Activated CD8-positive, alpha-beta memory T cell treated with anti-CD3 and anti-CD28 coated beads for 36 hours (primary cell): ENCODE measurements at regions not wholly inside any gene's neighbourhood (a gene's known extent, or its start where the extent isn't known, plus 50 kb on each side); places are given as distances from the start of the nearest gene placed in this dataset.

Experiments used
- CTCF ChIA-PET: fragments of 350-600 bp; sonication (Branson Sonifier 250); formaldehyde crosslinking; loops from one replicate; lab custom pipeline; 2021; ENCODE audit warnings: antibody characterized with exemption; lab: Charles Lee
- POLR2A ChIA-PET: fragments of 350-600 bp; sonication (Branson Sonifier 250); formaldehyde crosslinking; loops from one replicate; lab custom pipeline; 2021; ENCODE audit warnings: antibody characterized with exemption; lab: Charles Lee

- CTCF ChIA-PET: no interaction called here
These were observed 415.2 kb upstream of the OR4E1 start for GRCh38 chr14:22088614-22089342.

GRCh38 chr14:22086131-22086530, 412.5 kb upstream of the OR4E1 start:
- POLR2A ChIA-PET: interaction anchor here (0.8 kb wide), 1 partner anchor 474 kb away, joined by 3 read pairs; no protein-coding TSS in a partner anchor
- CTCF ChIA-PET: no interaction called here

More at GRCh38 chr14:22088614-22089342, 415.2 kb upstream of the OR4E1 start:
- POLR2A ChIA-PET: no interaction called here

GRCh38 chr14:22084393-22085281, 411.0 kb upstream of the OR4E1 start:
- POLR2A ChIA-PET: no interaction called here
- CTCF ChIA-PET: no interaction called here

DNA sequence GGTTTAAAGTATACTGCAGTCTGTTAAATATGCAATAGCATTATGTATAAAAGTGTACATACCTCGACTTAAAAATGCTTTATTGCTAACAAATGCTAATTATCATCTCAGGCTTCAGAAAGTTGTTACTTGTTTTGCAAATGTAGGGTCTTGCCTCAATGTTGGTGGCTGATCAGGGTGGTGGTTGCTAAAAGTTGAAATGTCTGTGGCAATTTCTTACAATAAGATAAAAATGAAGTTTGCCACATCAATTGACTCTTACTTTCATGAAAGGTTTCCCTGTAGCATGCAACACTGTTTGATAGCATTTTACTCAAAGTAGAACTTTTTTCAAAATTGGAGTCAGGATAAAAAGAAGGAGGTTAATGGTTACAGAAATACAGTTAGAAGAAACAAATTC, 407.7 kb upstream of the OR4E1 start:
- ChIA-PET CTCF (no interaction called here), POLR2A (no interaction called here)

GRCh38 chr14:22079766-22080165, 406.1 kb upstream of the OR4E1 start:
- POLR2A ChIA-PET: no interaction called here
- CTCF ChIA-PET: no interaction called here

- ChIA-PET POLR2A (no interaction called here), CTCF (no interaction called here)
These were observed 400.2 kb upstream of the OR4E1 start for GRCh38 chr14:22073801-22074200.

GRCh38 chr14:22071006-22071405, 397.4 kb upstream of the OR4E1 start:
- ChIA-PET POLR2A (no interaction called here), CTCF (no interaction called here)

- ChIA-PET CTCF (no interaction called here), POLR2A (no interaction called here)
These were observed 396.7 kb upstream of the OR4E1 start for GRCh38 chr14:22070119-22070982.

DNA sequence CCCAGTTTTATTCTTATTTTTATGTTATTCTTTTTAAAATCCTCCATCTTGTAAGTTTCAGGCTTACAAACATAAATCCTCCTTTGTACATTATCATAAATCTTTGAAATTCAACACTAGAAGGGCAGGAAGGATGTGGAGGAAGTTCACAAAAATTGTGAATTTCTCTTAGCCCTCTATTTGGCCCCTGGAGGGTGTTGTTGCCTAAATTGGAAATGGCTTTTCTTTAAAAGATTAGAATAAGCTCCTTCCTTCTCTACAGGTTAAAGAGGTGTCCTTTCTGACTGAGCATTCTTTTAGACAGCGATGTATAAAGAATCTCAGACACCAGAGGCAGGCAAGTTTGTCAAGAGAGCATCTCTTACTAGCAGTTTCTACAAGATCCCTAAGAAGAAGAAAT, 391.7 kb upstream of the OR4E1 start:
- POLR2A ChIA-PET: no interaction called here
- CTCF ChIA-PET: no interaction called here

GRCh38 chr14:22059201-22059600, 385.6 kb upstream of the OR4E1 start:
- CTCF ChIA-PET: interaction anchor here (0.6 kb wide), 1 partner anchor 45 kb away, joined by 3 read pairs; no protein-coding TSS in a partner anchor
- POLR2A ChIA-PET: no interaction called here

GRCh38 chr14:22052795-22053194, 379.2 kb upstream of the OR4E1 start:
- POLR2A ChIA-PET: no interaction called here

GRCh38 chr14:22047115-22047514, 373.5 kb upstream of the OR4E1 start:
- POLR2A ChIA-PET: no interaction called here
- CTCF ChIA-PET: interaction anchor here (0.6 to 1.8 kb wide), 3 partner anchors 16 to 523 kb away, joined by 3 to 4 read pairs (median 3); no protein-coding TSS in a partner anchor

More at GRCh38 chr14:22052795-22053194, 379.2 kb upstream of the OR4E1 start:
- CTCF ChIA-PET: no interaction called here

- POLR2A ChIA-PET: interaction anchor here (1.0 kb wide), 1 partner anchor 459 kb away, joined by 3 read pairs; no protein-coding TSS in a partner anchor
- CTCF ChIA-PET: interaction anchor here (0.6 kb wide), 1 partner anchor 51 kb away, joined by 4 read pairs; no protein-coding TSS in a partner anchor
These were observed 372.4 kb upstream of the OR4E1 start for GRCh38 chr14:22046063-22046462.

DNA sequence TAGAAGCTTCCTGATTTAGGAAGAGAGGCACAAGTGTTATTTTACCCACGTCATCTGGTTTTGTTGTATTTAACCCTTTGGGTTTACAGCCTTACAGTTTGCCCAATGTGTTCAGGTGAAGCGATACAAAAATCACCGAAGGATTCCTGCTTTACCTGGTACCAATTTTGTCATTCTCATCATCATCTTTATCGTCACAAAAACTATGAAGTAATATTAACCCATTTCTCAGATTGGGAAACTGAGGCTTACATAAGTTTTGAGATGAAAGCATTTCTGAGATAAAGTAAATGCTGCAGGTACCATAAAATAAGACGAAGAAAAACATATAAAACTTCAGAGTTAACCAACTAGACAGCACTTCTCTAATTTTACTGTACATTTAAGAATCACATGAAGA, 370.6 kb upstream of the OR4E1 start:
- ChIA-PET CTCF (no interaction called here), POLR2A (no interaction called here)

GRCh38 chr14:22040781-22041125, 367.1 kb upstream of the OR4E1 start:
- POLR2A ChIA-PET: interaction anchor here (0.6 kb wide), 1 partner anchor 530 kb away, joined by 5 read pairs; no protein-coding TSS in a partner anchor
- CTCF ChIA-PET: no interaction called here

- POLR2A ChIA-PET: interaction anchor here (0.7 kb wide), 1 partner anchor 510 kb away, joined by 4 read pairs; no protein-coding TSS in a partner anchor
These were observed 366.5 kb upstream of the OR4E1 start for GRCh38 chr14:22039938-22040780.

DNA sequence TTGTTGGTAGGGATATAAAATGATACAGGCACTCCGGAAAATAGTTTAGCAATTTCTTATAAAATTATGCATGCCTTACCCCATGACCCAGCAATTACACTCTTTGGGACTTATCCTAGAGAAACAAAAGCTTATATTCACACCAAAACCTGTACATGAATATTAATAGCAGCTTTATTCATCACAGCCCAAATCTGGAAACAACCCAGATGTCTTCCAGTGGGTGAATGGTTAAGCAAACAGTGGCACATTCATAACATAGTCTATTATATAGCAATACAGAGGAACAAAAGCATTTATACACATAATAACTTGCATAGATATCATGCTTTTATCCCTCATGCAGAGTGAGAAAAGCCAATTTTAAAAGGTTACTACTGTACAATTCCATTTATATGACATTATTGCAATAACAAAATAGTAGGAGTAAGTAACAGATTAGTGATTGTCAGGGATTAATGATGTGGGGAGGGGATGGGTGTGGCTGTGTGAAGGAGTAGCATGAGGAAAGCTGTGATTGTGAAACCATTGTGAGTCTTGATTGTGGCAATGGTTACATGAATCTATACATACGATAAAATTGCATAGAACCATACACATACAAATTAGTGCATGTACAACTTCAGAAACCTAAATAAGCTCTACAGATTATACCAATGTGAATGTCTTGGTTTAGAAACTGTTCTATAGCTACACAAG, 363.1 kb upstream of the OR4E1 start:
- CTCF ChIA-PET: no interaction called here
- POLR2A ChIA-PET: no interaction called here

More at GRCh38 chr14:22039938-22040780, 366.5 kb upstream of the OR4E1 start:
- CTCF ChIA-PET: interaction anchor here (0.7 kb wide), 1 partner anchor 52 kb away, joined by 3 read pairs; no protein-coding TSS in a partner anchor

DNA sequence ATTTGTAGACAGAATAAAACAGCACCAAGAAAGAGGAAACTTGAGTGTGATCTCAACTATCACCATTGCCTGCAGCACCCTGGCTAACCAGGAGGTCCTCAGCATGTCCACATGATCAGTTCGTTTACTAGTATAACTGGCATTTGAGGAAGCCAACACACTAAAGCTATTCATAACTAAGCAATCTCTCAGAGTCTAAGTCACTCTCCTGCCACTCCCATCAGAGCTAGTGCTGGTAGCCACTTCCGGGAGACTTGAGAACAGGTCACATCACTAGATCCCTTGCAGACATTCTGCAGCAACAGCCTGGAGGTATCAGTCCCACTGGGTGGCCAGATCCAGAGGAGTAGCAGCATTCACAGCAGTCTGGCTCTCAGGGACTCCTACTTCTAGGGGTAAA, 352.9 kb upstream of the OR4E1 start:
- ChIA-PET POLR2A (no interaction called here), CTCF (no interaction called here)
